ENCODE measurements at regions not wholly inside any gene's neighbourhood (a gene's known extent, or its start where the extent isn't known, plus 50 kb on each side); places are given as distances from the start of the nearest gene placed in this dataset.

DNA sequence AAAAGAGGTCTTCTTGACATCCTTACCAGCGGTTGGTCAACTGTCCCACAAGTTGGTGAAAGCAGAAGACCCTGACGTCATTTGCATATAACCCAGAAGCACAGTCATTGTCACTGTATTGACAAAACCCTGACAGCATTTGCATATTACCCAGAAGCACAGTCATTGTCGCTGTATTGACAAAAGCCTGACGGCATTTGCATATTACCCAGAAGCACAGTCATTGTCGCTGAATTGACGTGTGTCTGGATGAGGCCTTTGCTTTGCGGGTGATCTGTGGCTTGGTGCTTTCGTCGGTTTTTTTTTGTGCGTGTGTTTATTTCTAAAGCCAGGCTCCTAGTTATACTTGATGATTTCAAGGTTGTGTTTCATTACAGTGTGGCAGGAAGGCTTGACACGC lies 1145.2 kb downstream of the BRD1 start:
- H3K9me3 Mint-ChIP-seq (ENCODE audit: insufficient read depth), result peaks cover 7% of the 10 kb centered on the region
- ATAC-seq (ENCODE audit: low read depth), result no peak
- Histone ChIP-seq H2AFZ (ENCODE audit: insufficient read depth, low read depth, low read length, poor library complexity, severe bottlenecking) (no peak overlapping the region), H3K27ac (ENCODE audit: low read length in 2 of 2) (no peak overlapping the region), H3K4me3 (ENCODE audit: control extremely low read depth in 1 of 5, extremely low read depth in 1 of 5, insufficient read depth in 1 of 5, low read depth in 2 of 5, low read length in 4 of 5) (no peak overlapping the region), H4K20me1 (ENCODE audit: control insufficient read depth, insufficient read depth, low read length, poor library complexity, severe bottlenecking) (no peaks in the 10 kb centered on the region), H3K36me3 (replicated peaks in 1 of 2; ENCODE audit: control extremely low read depth in 1 of 2, control insufficient read depth in 1 of 2, extremely low read depth in 1 of 2, insufficient read depth in 2 of 2, low read length in 1 of 2) (no peaks in the 10 kb centered on the region), H3K9ac (ENCODE audit: low read length) (no peak overlapping the region), H3K9me3 (ENCODE audit: control extremely low read depth in 1 of 3, control insufficient read depth in 2 of 3, insufficient read depth in 1 of 3, low read length in 2 of 3) (peaks cover 0 to 32% (median 0%) of the 10 kb centered on the region in 3 donors), H3K4me1 (ENCODE audit: control insufficient read depth in 2 of 2, insufficient read depth in 2 of 2, low read length in 2 of 2) (no peaks in the 10 kb centered on the region), H3K79me2 (ENCODE audit: control insufficient read depth, insufficient read depth, low read length) (no peaks in the 10 kb centered on the region), H3K27me3 (replicated peaks in 1 of 4; ENCODE audit: control extremely low read depth in 1 of 4, control insufficient read depth in 3 of 4, insufficient read depth in 4 of 4, low read length in 3 of 4) (no peaks in the 10 kb centered on the region), H3K4me2 (replicated peaks; ENCODE audit: low read depth, low read length, poor library complexity, severe bottlenecking) (no peak overlapping the region)
- no peak for TF ChIP-seq EZH2 (IDR thresholded peaks at IDR 0.05; ENCODE audit: borderline replicate concordance, insufficient read depth, low read depth, low read length, poor library complexity, severe bottlenecking)
- TF ChIP-seq, protein P1, sequence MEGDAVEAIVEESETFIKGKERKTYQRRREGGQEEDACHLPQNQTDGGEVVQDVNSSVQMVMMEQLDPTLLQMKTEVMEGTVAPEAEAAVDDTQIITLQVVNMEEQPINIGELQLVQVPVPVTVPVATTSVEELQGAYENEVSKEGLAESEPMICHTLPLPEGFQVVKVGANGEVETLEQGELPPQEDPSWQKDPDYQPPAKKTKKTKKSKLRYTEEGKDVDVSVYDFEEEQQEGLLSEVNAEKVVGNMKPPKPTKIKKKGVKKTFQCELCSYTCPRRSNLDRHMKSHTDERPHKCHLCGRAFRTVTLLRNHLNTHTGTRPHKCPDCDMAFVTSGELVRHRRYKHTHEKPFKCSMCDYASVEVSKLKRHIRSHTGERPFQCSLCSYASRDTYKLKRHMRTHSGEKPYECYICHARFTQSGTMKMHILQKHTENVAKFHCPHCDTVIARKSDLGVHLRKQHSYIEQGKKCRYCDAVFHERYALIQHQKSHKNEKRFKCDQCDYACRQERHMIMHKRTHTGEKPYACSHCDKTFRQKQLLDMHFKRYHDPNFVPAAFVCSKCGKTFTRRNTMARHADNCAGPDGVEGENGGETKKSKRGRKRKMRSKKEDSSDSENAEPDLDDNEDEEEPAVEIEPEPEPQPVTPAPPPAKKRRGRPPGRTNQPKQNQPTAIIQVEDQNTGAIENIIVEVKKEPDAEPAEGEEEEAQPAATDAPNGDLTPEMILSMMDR (IDR thresholded peaks at IDR 0.05), result no peak
- WGBS (ENCODE audit: insufficient coverage), result 84% methylated on average over 10 of the region's 11 CpGs
- no peaks in the 10 kb centered on the region for H3K27me3 Mint-ChIP-seq
- intact Hi-C loops (cut with micrococcal nuclease), result no loop called here
- DNase-seq, result no peak
- no peaks in the 10 kb centered on the region for H3K4me1 Mint-ChIP-seq
- H3K27ac Mint-ChIP-seq, result no peak overlapping the region
- ChIA-PET CTCF (no interaction called here), POLR2A (no interaction called here)
- H3K4me3 Mint-ChIP-seq, result no peak overlapping the region

DNA sequence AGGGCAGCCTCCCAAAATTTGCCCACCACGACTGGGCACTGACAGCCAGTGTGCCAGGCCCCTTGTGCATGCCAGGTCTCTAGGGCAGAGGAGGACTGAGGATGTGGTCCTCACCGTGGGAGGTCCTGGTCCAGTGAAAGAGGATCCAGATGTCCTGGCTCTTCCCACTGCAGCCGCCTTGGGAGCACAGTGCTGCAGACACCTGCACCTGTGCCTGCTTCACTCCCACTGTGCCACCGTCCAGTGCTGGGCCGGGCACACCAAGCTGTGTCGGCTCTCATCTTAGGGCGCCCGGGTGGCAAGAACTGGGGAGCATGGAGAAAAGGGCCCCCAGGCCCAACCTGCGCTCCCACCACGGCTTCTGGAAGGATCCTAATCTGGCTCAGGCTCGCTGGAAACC lies 1147.1 kb downstream of the BRD1 start:
- Histone ChIP-seq H3K9me3 (ENCODE audit: control extremely low read depth in 1 of 3, control insufficient read depth in 2 of 3, insufficient read depth in 1 of 3, low read length in 2 of 3) (peaks cover 0 to 44% (median 0%) of the 10 kb centered on the region in 3 donors), H4K20me1 (ENCODE audit: control insufficient read depth, insufficient read depth, low read length, poor library complexity, severe bottlenecking) (no peaks in the 10 kb centered on the region), H3K4me2 (replicated peaks; ENCODE audit: low read depth, low read length, poor library complexity, severe bottlenecking) (no peak overlapping the region), H3K4me3 (ENCODE audit: control extremely low read depth in 1 of 5, extremely low read depth in 1 of 5, insufficient read depth in 1 of 5, low read depth in 2 of 5, low read length in 4 of 5) (no peak overlapping the region), H3K27ac (ENCODE audit: low read length in 2 of 2) (no peak overlapping the region), H3K27me3 (replicated peaks in 1 of 4; ENCODE audit: control extremely low read depth in 1 of 4, control insufficient read depth in 3 of 4, insufficient read depth in 4 of 4, low read length in 3 of 4) (no peaks in the 10 kb centered on the region), H3K9ac (ENCODE audit: low read length) (no peak overlapping the region), H2AFZ (ENCODE audit: insufficient read depth, low read depth, low read length, poor library complexity, severe bottlenecking) (no peak overlapping the region), H3K4me1 (ENCODE audit: control insufficient read depth in 2 of 2, insufficient read depth in 2 of 2, low read length in 2 of 2) (no peaks in the 10 kb centered on the region), H3K79me2 (ENCODE audit: control insufficient read depth, insufficient read depth, low read length) (no peaks in the 10 kb centered on the region), H3K36me3 (replicated peaks in 1 of 2; ENCODE audit: control extremely low read depth in 1 of 2, control insufficient read depth in 1 of 2, extremely low read depth in 1 of 2, insufficient read depth in 2 of 2, low read length in 1 of 2) (no peaks in the 10 kb centered on the region)
- 81% methylated on average over 11 of the region's 11 CpGs for WGBS (ENCODE audit: insufficient coverage)
- ATAC-seq (ENCODE audit: low read depth), result no peak
- TF ChIP-seq, protein P1 (IDR thresholded peaks at IDR 0.05), result no peak
- TF ChIP-seq EZH2 (IDR thresholded peaks at IDR 0.05; ENCODE audit: borderline replicate concordance, insufficient read depth, low read depth, low read length, poor library complexity, severe bottlenecking), result no peak
- intact Hi-C loops (cut with micrococcal nuclease), result no loop called here
- CTCF ChIA-PET, result no interaction called here
- Mint-ChIP-seq H3K27me3 (no peaks in the 10 kb centered on the region), H3K4me1 (no peaks in the 10 kb centered on the region), H3K9me3 (ENCODE audit: insufficient read depth) (no peaks in the 10 kb centered on the region), H3K27ac (no peak overlapping the region), H3K4me3 (no peak overlapping the region)
- no peak for DNase-seq
- POLR2A ChIA-PET, result no interaction called here
